GM12875 (cell line): ENCODE measurements at regions not wholly inside any gene's neighbourhood (a gene's known extent, or its start where the extent isn't known, plus 50 kb on each side); places are given as distances from the start of the nearest gene placed in this dataset.
"Not testable (repeated sequence)": the region's sequence is repeated elsewhere in the genome, so short reads cannot be mapped to it uniquely, and the experiment has no call there.

Experiments used
- H3K4me3 ChIP-seq: one replicate; pipeline ENCODE4 v1.5.1; 2011; ENCODE audit warnings: low read depth, low read length, control low read depth
- TF ChIP-seq, protein P1 (sequence below): IDR thresholded peaks from 2 replicates; pipeline ENCODE4 v1.5.1; 2011; ENCODE audit warnings: low read depth, mild to moderate bottlenecking, control low read depth, inconsistent platforms, low read length, moderate library complexity, borderline replicate concordance; ENCODE audit not compliant: insufficient read depth

DNA sequence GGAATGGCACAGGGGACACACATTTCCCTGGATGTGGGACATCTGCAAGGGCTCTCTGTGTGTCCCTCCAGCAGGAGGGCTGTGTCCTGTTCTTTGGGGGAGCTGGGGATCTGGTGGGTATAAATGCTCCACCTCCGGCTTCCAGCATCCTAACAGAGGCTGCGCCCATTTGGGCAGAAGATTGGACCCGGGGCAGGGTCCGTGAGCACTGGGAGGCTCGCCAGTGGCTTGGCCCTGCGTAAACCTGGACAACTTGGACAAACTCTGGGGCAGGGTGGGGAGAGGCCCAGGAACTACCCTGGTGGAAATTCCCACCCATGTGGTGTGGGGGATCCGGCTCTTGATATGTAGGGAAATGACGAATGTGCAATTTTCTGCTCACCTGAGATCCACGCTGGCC is 80.9 kb downstream of the GADD45G start:
- H3K4me3 ChIP-seq: no peak overlapping the region
- TF ChIP-seq, protein P1, sequence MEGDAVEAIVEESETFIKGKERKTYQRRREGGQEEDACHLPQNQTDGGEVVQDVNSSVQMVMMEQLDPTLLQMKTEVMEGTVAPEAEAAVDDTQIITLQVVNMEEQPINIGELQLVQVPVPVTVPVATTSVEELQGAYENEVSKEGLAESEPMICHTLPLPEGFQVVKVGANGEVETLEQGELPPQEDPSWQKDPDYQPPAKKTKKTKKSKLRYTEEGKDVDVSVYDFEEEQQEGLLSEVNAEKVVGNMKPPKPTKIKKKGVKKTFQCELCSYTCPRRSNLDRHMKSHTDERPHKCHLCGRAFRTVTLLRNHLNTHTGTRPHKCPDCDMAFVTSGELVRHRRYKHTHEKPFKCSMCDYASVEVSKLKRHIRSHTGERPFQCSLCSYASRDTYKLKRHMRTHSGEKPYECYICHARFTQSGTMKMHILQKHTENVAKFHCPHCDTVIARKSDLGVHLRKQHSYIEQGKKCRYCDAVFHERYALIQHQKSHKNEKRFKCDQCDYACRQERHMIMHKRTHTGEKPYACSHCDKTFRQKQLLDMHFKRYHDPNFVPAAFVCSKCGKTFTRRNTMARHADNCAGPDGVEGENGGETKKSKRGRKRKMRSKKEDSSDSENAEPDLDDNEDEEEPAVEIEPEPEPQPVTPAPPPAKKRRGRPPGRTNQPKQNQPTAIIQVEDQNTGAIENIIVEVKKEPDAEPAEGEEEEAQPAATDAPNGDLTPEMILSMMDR: no peak

- H3K4me3 ChIP-seq: no peak overlapping the region
- TF ChIP-seq, protein P1: no peak
These were observed 81.3 kb downstream of the GADD45G start for GRCh38 chr9:89686126-89686525.

GRCh38 chr9:89686621-89687020 is 81.8 kb downstream of the GADD45G start:
- H3K4me3 ChIP-seq: no peak overlapping the region
- TF ChIP-seq, protein P1: no peak

DNA sequence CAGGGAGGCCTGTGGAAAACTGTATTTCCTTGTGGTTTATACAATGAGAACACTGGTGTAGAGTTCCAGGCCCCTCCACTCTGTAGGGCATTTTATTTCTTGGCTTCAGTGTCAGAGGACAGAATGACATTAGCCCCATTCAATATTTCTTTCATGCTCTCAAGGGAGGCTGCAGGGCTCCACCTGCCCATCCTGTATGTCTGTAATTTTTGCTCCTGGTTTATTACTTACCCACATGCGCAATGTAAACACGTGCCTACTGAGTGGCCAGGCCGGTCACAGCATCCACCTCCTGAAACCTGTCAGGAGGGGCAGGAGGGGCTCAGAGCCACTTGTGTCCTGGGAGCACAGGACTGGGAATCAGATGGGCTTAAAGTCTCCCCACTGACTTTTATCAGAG is 82.4 kb downstream of the GADD45G start:
- TF ChIP-seq, protein P1: no peak
- no peak overlapping the region for H3K4me3 ChIP-seq

DNA sequence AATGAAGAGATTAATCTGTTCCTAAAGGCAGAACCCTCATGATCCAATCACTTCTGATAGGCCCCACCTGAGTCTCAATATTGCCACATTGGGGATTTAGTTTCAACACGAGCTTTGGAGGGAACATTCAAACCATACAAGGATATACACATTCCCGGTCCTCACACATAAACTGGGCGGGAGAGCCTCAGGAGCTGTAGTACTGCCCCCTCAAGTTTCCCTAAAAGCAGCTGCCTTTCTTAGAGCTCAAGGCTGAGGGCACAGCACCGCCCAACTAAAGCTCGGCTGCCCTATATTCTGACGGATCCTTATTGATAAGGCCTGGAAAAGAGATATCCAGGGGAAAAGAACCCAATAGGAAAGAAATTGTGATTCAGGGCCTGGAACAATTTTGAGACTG is 83.0 kb downstream of the GADD45G start:
- no peak overlapping the region for H3K4me3 ChIP-seq
- TF ChIP-seq, protein P1: no peak

DNA sequence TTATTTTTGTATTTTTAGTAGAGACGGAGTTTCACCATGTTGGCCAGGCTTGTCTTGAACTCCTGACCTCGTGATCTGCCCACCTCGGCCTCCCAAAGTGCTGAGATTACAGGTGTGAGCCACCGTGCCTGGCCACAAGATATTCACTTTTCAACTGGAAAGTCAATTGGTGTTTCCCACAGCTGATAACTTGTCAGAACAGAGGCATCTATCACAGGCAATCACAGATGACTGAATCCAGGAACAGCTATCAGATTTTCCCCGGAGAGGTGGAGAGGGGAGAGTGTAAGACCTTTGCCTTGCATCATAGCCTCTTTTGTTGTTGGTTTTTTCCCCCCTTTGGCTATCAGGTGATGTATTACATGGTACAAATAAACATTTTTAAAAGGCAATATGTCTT is 84.5 kb downstream of the GADD45G start:
- not testable (repeated sequence) for H3K4me3 ChIP-seq

GRCh38 chr9:89690334-89690912 is 85.6 kb downstream of the GADD45G start:
- TF ChIP-seq, protein P1: no peak

DNA sequence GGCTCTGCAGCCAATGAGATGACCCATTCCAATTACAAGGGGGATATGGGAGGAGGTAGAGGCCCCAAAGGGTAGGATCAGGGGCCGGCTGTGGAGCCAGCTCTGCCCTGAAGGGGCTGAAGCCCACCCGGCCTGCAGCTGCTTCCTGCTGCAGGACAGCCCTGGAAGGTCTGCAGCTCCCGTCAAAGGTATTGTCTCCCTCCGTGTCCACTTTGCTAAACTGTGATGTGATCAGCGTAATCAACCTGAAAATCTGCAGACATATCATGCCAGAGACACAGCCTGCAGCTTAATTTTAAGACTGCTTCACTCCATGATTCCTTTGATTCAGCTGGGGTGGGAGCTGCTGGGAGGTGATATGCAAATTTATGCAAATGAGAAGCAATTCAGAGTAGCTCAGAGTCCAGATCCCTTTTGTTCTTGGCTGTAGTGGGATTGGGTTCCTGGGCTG is 90.7 kb downstream of the GADD45G start:
- no peak overlapping the region for H3K4me3 ChIP-seq
- TF ChIP-seq, protein P1: no peak

More at GRCh38 chr9:89690334-89690912, 85.6 kb downstream of the GADD45G start:
- no peak overlapping the region for H3K4me3 ChIP-seq

- H3K4me3 ChIP-seq: not testable (repeated sequence)
These were observed 91.2 kb downstream of the GADD45G start for GRCh38 chr9:89695979-89696378.
